ENCODE measurements at regions not wholly inside any gene's neighbourhood (a gene's known extent, or its start where the extent isn't known, plus 50 kb on each side); places are given as distances from the start of the nearest gene placed in this dataset.

- no CpG with 5 or more reads among the region's 4 CpGs for WGBS (ENCODE audit: extremely low coverage, insufficient coverage, low lambda C conversion rate)
- Histone ChIP-seq H3K4me1 (ENCODE audit: control insufficient read depth, low read depth, low read length) (no peaks in the 10 kb centered on the region), H3K9ac (ENCODE audit: low read length) (no peak overlapping the region), H3K4ac (ENCODE audit: low read depth, low read length) (no peak overlapping the region), H2BK15ac (replicated peaks; ENCODE audit: low read depth) (no peak overlapping the region), H3K4me2 (ENCODE audit: low read length) (no peak overlapping the region), H3K23ac (ENCODE audit: low read length) (no peak overlapping the region), H2BK120ac (ENCODE audit: low read depth, low read length) (no peak overlapping the region), H3K18ac (ENCODE audit: low read length) (no peak overlapping the region), H3K27ac (ENCODE audit: low read depth, low read length) (no peak overlapping the region), H4K8ac (ENCODE audit: low read depth, low read length) (no peak overlapping the region), H3K79me1 (ENCODE audit: low read length) (no peaks in the 10 kb centered on the region), H2BK5ac (ENCODE audit: low read length) (no peak overlapping the region), H2AK5ac (ENCODE audit: low read length) (no peak overlapping the region), H3K4me3 (ENCODE audit: low read length) (no peak overlapping the region), H4K5ac (ENCODE audit: low read length) (no peak overlapping the region), H3K56ac (ENCODE audit: low read length) (no peak overlapping the region), H3K79me2 (ENCODE audit: control insufficient read depth, insufficient read depth, low read length) (no peaks in the 10 kb centered on the region), H3K36me3 (ENCODE audit: control insufficient read depth, insufficient read depth, low read length) (no peaks in the 10 kb centered on the region), H3K27me3 (ENCODE audit: insufficient read depth, low read length, poor library complexity) (no peaks in the 10 kb centered on the region)
- DNase-seq: no peak
Measured at GRCh38 chr7:114755856-114756255, 166.0 kb upstream of the MDFIC start.

GRCh38 chr7:114758661-114759227, 163.2 kb upstream of the MDFIC start:
- no peak overlapping the region for H2AK5ac ChIP-seq (ENCODE audit: low read length)
- no peaks in the 10 kb centered on the region for H3K36me3 ChIP-seq (ENCODE audit: control insufficient read depth, insufficient read depth, low read length)
- no peak overlapping the region for H2BK15ac ChIP-seq (replicated peaks; ENCODE audit: low read depth)
- H3K27ac ChIP-seq (ENCODE audit: low read depth, low read length): no peak overlapping the region
- H3K4me3 ChIP-seq (ENCODE audit: low read length): no peak overlapping the region
- no peak overlapping the region for H3K18ac ChIP-seq (ENCODE audit: low read length)
- H3K23ac ChIP-seq (ENCODE audit: low read length): no peak overlapping the region
- no peak overlapping the region for H3K9ac ChIP-seq (ENCODE audit: low read length)
- H3K4ac ChIP-seq (ENCODE audit: low read depth, low read length): no peak overlapping the region
- DNase-seq: no peak
- no peak overlapping the region for H4K5ac ChIP-seq (ENCODE audit: low read length)
- H4K8ac ChIP-seq (ENCODE audit: low read depth, low read length): no peak overlapping the region
- H3K56ac ChIP-seq (ENCODE audit: low read length): no peak overlapping the region
- no peaks in the 10 kb centered on the region for H3K4me1 ChIP-seq (ENCODE audit: control insufficient read depth, low read depth, low read length)
- WGBS (ENCODE audit: extremely low coverage, insufficient coverage, low lambda C conversion rate): no CpG with 5 or more reads among the region's 4 CpGs
- no peaks in the 10 kb centered on the region for H3K79me2 ChIP-seq (ENCODE audit: control insufficient read depth, insufficient read depth, low read length)
- no peaks in the 10 kb centered on the region for H3K79me1 ChIP-seq (ENCODE audit: low read length)
- no peak overlapping the region for H3K4me2 ChIP-seq (ENCODE audit: low read length)
- H2BK120ac ChIP-seq (ENCODE audit: low read depth, low read length): no peak overlapping the region
- H2BK5ac ChIP-seq (ENCODE audit: low read length): no peak overlapping the region
- no peaks in the 10 kb centered on the region for H3K27me3 ChIP-seq (ENCODE audit: insufficient read depth, low read length, poor library complexity)

- H3K18ac ChIP-seq (ENCODE audit: low read length): no peak overlapping the region
- no peak for DNase-seq
- H3K79me2 ChIP-seq (ENCODE audit: control insufficient read depth, insufficient read depth, low read length): no peaks in the 10 kb centered on the region
- no peak overlapping the region for H3K27ac ChIP-seq (ENCODE audit: low read depth, low read length)
- H3K4me3 ChIP-seq (ENCODE audit: low read length): no peak overlapping the region
- no peak overlapping the region for H3K4me2 ChIP-seq (ENCODE audit: low read length)
- H3K79me1 ChIP-seq (ENCODE audit: low read length): no peaks in the 10 kb centered on the region
- no peaks in the 10 kb centered on the region for H3K36me3 ChIP-seq (ENCODE audit: control insufficient read depth, insufficient read depth, low read length)
- H4K8ac ChIP-seq (ENCODE audit: low read depth, low read length): no peak overlapping the region
- no peak overlapping the region for H2BK120ac ChIP-seq (ENCODE audit: low read depth, low read length)
- H2AK5ac ChIP-seq (ENCODE audit: low read length): no peak overlapping the region
- H4K5ac ChIP-seq (ENCODE audit: low read length): no peak overlapping the region
- no peak overlapping the region for H3K23ac ChIP-seq (ENCODE audit: low read length)
- no peaks in the 10 kb centered on the region for H3K4me1 ChIP-seq (ENCODE audit: control insufficient read depth, low read depth, low read length)
- H2BK5ac ChIP-seq (ENCODE audit: low read length): no peak overlapping the region
- H2BK15ac ChIP-seq (replicated peaks; ENCODE audit: low read depth): no peak overlapping the region
- H3K56ac ChIP-seq (ENCODE audit: low read length): no peak overlapping the region
- no peak overlapping the region for H3K9ac ChIP-seq (ENCODE audit: low read length)
- H3K27me3 ChIP-seq (ENCODE audit: insufficient read depth, low read length, poor library complexity): no peaks in the 10 kb centered on the region
- no peak overlapping the region for H3K4ac ChIP-seq (ENCODE audit: low read depth, low read length)
- WGBS (ENCODE audit: extremely low coverage, insufficient coverage, low lambda C conversion rate): no CpG with 5 or more reads among the region's 2 CpGs
Measured at GRCh38 chr7:114759347-114760062, 162.4 kb upstream of the MDFIC start.

- no peaks in the 10 kb centered on the region for H3K79me2 ChIP-seq (ENCODE audit: control insufficient read depth, insufficient read depth, low read length)
- H2BK120ac ChIP-seq (ENCODE audit: low read depth, low read length): no peak overlapping the region
- H3K56ac ChIP-seq (ENCODE audit: low read length): no peak overlapping the region
- no peak overlapping the region for H2AK5ac ChIP-seq (ENCODE audit: low read length)
- H3K18ac ChIP-seq (ENCODE audit: low read length): no peak overlapping the region
- no CpG with 5 or more reads among the region's 2 CpGs for WGBS (ENCODE audit: extremely low coverage, insufficient coverage, low lambda C conversion rate)
- no peak overlapping the region for H2BK5ac ChIP-seq (ENCODE audit: low read length)
- no peaks in the 10 kb centered on the region for H3K36me3 ChIP-seq (ENCODE audit: control insufficient read depth, insufficient read depth, low read length)
- no peak overlapping the region for H3K4ac ChIP-seq (ENCODE audit: low read depth, low read length)
- H3K27ac ChIP-seq (ENCODE audit: low read depth, low read length): no peak overlapping the region
- H4K5ac ChIP-seq (ENCODE audit: low read length): no peak overlapping the region
- H4K8ac ChIP-seq (ENCODE audit: low read depth, low read length): no peak overlapping the region
- no peak for DNase-seq
- H3K9ac ChIP-seq (ENCODE audit: low read length): no peak overlapping the region
- no peaks in the 10 kb centered on the region for H3K27me3 ChIP-seq (ENCODE audit: insufficient read depth, low read length, poor library complexity)
- H3K79me1 ChIP-seq (ENCODE audit: low read length): no peaks in the 10 kb centered on the region
- H3K4me1 ChIP-seq (ENCODE audit: control insufficient read depth, low read depth, low read length): no peaks in the 10 kb centered on the region
- no peak overlapping the region for H2BK15ac ChIP-seq (replicated peaks; ENCODE audit: low read depth)
- H3K4me3 ChIP-seq (ENCODE audit: low read length): no peak overlapping the region
- no peak overlapping the region for H3K4me2 ChIP-seq (ENCODE audit: low read length)
- no peak overlapping the region for H3K23ac ChIP-seq (ENCODE audit: low read length)
Measured at GRCh38 chr7:114760477-114760876, 161.4 kb upstream of the MDFIC start.

GRCh38 chr7:114761973-114762372, 159.9 kb upstream of the MDFIC start:
- Histone ChIP-seq H4K5ac (ENCODE audit: low read length) (no peak overlapping the region), H2BK120ac (ENCODE audit: low read depth, low read length) (no peak overlapping the region), H3K18ac (ENCODE audit: low read length) (no peak overlapping the region), H2BK15ac (replicated peaks; ENCODE audit: low read depth) (no peak overlapping the region), H3K23ac (ENCODE audit: low read length) (no peak overlapping the region), H3K4me2 (ENCODE audit: low read length) (no peak overlapping the region), H3K56ac (ENCODE audit: low read length) (no peak overlapping the region), H2BK5ac (ENCODE audit: low read length) (no peak overlapping the region), H3K27ac (ENCODE audit: low read depth, low read length) (no peak overlapping the region), H3K4me3 (ENCODE audit: low read length) (no peak overlapping the region), H3K36me3 (ENCODE audit: control insufficient read depth, insufficient read depth, low read length) (no peaks in the 10 kb centered on the region), H4K8ac (ENCODE audit: low read depth, low read length) (no peak overlapping the region), H3K27me3 (ENCODE audit: insufficient read depth, low read length, poor library complexity) (no peaks in the 10 kb centered on the region), H3K4me1 (ENCODE audit: control insufficient read depth, low read depth, low read length) (no peaks in the 10 kb centered on the region), H2AK5ac (ENCODE audit: low read length) (no peak overlapping the region), H3K79me2 (ENCODE audit: control insufficient read depth, insufficient read depth, low read length) (no peaks in the 10 kb centered on the region), H3K79me1 (ENCODE audit: low read length) (no peaks in the 10 kb centered on the region), H3K9ac (ENCODE audit: low read length) (no peak overlapping the region), H3K4ac (ENCODE audit: low read depth, low read length) (no peak overlapping the region)
- no CpG with 5 or more reads among the region's 2 CpGs for WGBS (ENCODE audit: extremely low coverage, insufficient coverage, low lambda C conversion rate)
- no peak for DNase-seq
